BJ (cell line): ENCODE measurements at regions not wholly inside any gene's neighbourhood (a gene's known extent, or its start where the extent isn't known, plus 50 kb on each side); places are given as distances from the start of the nearest gene placed in this dataset.

ENCODE experiments used
- CTCF ChIA-PET: fragments of 350-600 bp; formaldehyde crosslinking; extraction: SDS; loops from one replicate; lab custom pipeline; 2021; ENCODE audit warnings: antibody characterized with exemption, inconsistent platforms; lab: Yijun Ruan, JAX
- POLR2A ChIA-PET: fragments of 300-600 bp; sonication (Branson Sonifier 250); formaldehyde crosslinking; extraction: SDS; loops from one replicate; lab custom pipeline; 2021; ENCODE audit warnings: antibody characterized with exemption; lab: Charles Lee
- DNase-seq: peaks from one replicate; pipeline ENCODE4 v3.0.0-alpha.2; 2011; ENCODE audit warnings: low read depth
- H3K27me3 ChIP-seq: 2 replicates; pipeline ENCODE4 v1.6.0; 2011; ENCODE audit warnings: low read length; ENCODE audit not compliant: control insufficient read depth, insufficient read depth
- H3K36me3 ChIP-seq: 2 replicates; pipeline ENCODE4 v1.5.1; 2011; ENCODE audit warnings: low read length; ENCODE audit not compliant: control insufficient read depth, insufficient read depth
- H3K4me3 ChIP-seq: 2 replicates; pipeline ENCODE4 v1.5.1; 2011; ENCODE audit warnings: low read depth, mild to moderate bottlenecking, control low read depth, low read length
- TF ChIP-seq, protein P1 (sequence below): IDR thresholded peaks from 2 replicates; pipeline ENCODE4 v1.5.1; 2011; ENCODE audit warnings: low read depth, mild to moderate bottlenecking, control low read depth, inconsistent platforms, low read length, moderate library complexity; ENCODE audit not compliant: insufficient read depth

DNA sequence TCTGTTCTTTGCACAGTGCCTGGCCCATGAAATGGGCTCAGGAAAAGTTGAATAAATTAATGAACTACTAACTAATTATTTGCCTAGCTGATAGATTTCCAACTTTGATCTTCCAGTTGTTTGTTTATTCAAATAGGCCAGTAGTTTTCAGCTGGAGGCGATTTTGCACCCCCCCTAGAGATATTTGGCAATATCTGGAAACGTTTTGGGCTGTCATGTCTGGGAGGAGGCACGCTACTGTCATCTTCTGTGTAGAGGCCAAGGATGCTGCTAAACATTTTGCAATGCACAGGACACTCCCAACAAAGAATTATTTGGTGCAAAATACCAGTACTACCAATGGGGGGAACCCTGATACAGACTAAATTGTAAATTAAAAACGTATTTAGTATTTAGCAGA lies 81.9 kb downstream of the VCX2 start:
- no peak overlapping the region for H3K4me3 ChIP-seq
- H3K36me3 ChIP-seq: no peaks in the 10 kb centered on the region
- ChIA-PET CTCF (no interaction called here), POLR2A (no interaction called here)
- TF ChIP-seq, protein P1, sequence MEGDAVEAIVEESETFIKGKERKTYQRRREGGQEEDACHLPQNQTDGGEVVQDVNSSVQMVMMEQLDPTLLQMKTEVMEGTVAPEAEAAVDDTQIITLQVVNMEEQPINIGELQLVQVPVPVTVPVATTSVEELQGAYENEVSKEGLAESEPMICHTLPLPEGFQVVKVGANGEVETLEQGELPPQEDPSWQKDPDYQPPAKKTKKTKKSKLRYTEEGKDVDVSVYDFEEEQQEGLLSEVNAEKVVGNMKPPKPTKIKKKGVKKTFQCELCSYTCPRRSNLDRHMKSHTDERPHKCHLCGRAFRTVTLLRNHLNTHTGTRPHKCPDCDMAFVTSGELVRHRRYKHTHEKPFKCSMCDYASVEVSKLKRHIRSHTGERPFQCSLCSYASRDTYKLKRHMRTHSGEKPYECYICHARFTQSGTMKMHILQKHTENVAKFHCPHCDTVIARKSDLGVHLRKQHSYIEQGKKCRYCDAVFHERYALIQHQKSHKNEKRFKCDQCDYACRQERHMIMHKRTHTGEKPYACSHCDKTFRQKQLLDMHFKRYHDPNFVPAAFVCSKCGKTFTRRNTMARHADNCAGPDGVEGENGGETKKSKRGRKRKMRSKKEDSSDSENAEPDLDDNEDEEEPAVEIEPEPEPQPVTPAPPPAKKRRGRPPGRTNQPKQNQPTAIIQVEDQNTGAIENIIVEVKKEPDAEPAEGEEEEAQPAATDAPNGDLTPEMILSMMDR: no peak
- no peak for DNase-seq
- no peaks in the 10 kb centered on the region for H3K27me3 ChIP-seq

DNA sequence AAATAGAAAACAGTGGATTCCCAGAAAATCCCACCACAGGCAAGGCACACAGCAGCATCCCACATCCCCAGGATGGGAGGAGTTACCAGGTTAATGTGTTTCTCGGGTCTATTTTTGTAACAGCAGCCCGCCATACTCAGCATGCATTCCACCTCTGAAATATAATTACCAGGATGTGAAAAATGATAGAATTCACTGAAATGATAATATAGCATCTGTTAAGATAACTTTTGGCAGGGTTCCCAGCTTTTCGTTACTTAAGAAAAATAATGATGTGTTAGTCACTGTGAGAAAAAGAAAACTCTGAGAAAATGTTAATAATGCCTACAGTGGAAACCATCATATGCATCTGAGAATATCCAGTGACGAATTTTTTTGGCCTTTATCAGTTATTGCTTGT lies 87.1 kb downstream of the VCX2 start:
- ChIA-PET POLR2A (no interaction called here), CTCF (no interaction called here)
- H3K27me3 ChIP-seq: no peaks in the 10 kb centered on the region
- no peak overlapping the region for H3K4me3 ChIP-seq
- H3K36me3 ChIP-seq: no peaks in the 10 kb centered on the region
- TF ChIP-seq, protein P1: no peak
- no peak for DNase-seq

DNA sequence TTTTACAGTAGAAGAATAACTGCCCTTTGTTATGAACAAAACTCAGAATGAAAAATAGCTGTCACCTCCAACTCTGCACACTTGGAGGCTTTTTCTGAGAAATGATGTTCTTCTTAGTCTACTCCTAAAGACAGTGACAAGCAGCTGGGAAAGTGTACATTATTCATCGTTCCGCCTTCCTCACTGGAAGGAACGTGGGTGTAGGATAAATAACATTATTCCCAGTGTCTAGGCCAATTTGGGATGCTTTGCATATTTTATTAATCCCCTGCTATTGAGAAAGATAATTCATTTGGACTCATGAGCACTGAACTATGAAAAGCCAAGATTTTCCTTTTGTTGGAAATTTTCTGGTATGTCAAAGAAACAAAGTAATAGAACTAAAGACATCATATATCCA lies 87.8 kb downstream of the VCX2 start:
- ChIA-PET CTCF (no interaction called here), POLR2A (no interaction called here)
- no peaks in the 10 kb centered on the region for H3K36me3 ChIP-seq
- H3K4me3 ChIP-seq: no peak overlapping the region
- DNase-seq: no peak
- H3K27me3 ChIP-seq: no peaks in the 10 kb centered on the region
- TF ChIP-seq, protein P1: no peak

DNA sequence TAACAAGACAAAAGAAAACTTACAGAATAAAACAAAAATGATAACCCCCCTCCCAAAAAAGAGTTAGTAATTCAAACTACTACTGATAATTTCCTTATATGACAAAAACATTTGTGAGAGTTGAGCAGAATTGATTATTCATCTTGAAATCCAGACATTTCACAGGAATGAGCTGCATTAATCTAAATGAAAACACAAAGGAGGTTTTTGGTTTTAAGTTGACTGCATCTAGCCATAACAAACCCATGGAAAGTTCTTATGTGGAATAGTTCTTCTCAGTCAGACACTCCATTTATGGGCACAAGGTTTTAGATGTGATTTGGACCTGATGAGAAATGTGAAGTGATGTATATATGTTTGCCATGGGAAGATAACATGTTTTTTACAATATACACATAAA lies 95.4 kb downstream of the VCX2 start:
- CTCF ChIA-PET: no interaction called here
- Histone ChIP-seq H3K36me3 (no peaks in the 10 kb centered on the region), H3K27me3 (no peaks in the 10 kb centered on the region), H3K4me3 (no peak overlapping the region)
- no peak for DNase-seq
- TF ChIP-seq, protein P1: no peak
- POLR2A ChIA-PET: no interaction called here

DNA sequence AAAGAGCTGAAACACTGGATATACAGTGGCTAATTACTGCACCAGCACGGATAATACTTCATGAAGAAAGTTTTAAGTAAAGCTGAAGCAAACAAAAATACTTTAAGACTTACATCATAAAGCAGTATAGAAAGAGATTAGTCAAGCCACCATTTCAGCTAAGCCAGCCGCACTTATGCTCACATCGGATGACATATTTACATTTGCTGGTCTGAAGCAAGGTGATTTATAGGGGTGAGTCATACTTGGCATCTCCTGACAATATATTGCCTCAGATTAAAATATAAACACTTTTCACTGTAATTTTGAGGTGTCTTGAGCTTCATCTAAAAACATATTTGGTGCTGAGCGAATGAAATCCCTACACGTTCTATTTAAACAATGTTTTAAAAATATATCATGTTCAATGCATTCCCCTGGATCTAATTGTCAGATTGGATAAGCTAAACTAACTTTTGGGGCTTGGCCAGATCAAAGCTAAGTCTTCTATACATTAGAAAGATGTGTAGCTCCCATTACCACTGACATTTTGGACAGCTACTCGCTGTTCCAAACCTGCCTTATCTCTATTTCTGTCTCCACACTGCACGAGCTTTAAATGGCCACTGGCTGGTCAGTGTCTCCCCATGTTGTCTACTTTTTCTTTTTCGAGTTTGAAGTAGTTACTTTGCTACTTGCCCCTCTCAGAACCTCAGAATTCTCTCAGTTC lies 103.2 kb downstream of the VCX2 start:
- Histone ChIP-seq H3K36me3 (no peaks in the 10 kb centered on the region), H3K27me3 (no peaks in the 10 kb centered on the region), H3K4me3 (no peak overlapping the region)
- no peak for DNase-seq
- ChIA-PET CTCF (no interaction called here), POLR2A (no interaction called here)
- TF ChIP-seq, protein P1: no peak
